Chondrocyte (in vitro differentiated cells): ENCODE measurements at regions not wholly inside any gene's neighbourhood (a gene's known extent, or its start where the extent isn't known, plus 50 kb on each side); places are given as distances from the start of the nearest gene placed in this dataset.

Experiments used
- DNase-seq: peaks from one replicate; pipeline ENCODE4 v3.0.0; 2021; ENCODE audit warnings: mixed read lengths, low spot score
- H3K27ac Mint-ChIP-seq: one replicate; pipeline ENCODE4 v1.8.0; 2021; ENCODE audit warnings: mild to moderate bottlenecking, moderate library complexity, mixed read lengths; ENCODE audit not compliant: unreplicated experiment
- H3K27me3 Mint-ChIP-seq: 2 replicates; pipeline ENCODE4 v1.8.0; 2021; ENCODE audit warnings: low read depth, mixed read lengths
- H3K36me3 Mint-ChIP-seq: 2 replicates; pipeline ENCODE4 v1.8.0; 2021; ENCODE audit warnings: low read depth, mixed read lengths
- H3K4me1 Mint-ChIP-seq: 2 replicates; pipeline ENCODE4 v1.8.0; 2021; ENCODE audit warnings: low read depth, mild to moderate bottlenecking, mixed read lengths
- H3K4me3 Mint-ChIP-seq: one replicate; pipeline ENCODE4 v1.8.0; 2021; ENCODE audit warnings: mild to moderate bottlenecking, moderate library complexity, mixed read lengths; ENCODE audit not compliant: unreplicated experiment
- H3K9me3 Mint-ChIP-seq: 2 replicates; pipeline ENCODE4 v1.8.0; 2021; ENCODE audit warnings: low read depth, mixed read lengths
- CTCF ChIP-seq: fragments of 200-600 bp; sonication (generic); IDR thresholded peaks from 2 replicates; pipeline ENCODE4 v1.5.0; 2021; ENCODE audit warnings: antibody characterized with exemption, mild to moderate bottlenecking, moderate library complexity

- Mint-ChIP-seq H3K4me1 (peaks cover 10% of the 10 kb centered on the region), H3K9me3 (no peaks in the 10 kb centered on the region), H3K4me3 (no peak overlapping the region), H3K27ac (no peak overlapping the region), H3K27me3 (no peaks in the 10 kb centered on the region), H3K36me3 (no peaks in the 10 kb centered on the region)
- no peak for TF ChIP-seq CTCF
- no peak for DNase-seq
Observed at GRCh38 chr5:124592891-124593290, 153.5 kb downstream of the ZNF608 start.

- no peaks in the 10 kb centered on the region for H3K36me3 Mint-ChIP-seq
- peaks cover under 1% of the 10 kb centered on the region for H3K4me1 Mint-ChIP-seq
- TF ChIP-seq CTCF: no peak
Observed at GRCh38 chr5:124591583-124591982, 154.9 kb downstream of the ZNF608 start.

GRCh38 chr5:124590686-124591085 lies 155.8 kb downstream of the ZNF608 start:
- Mint-ChIP-seq H3K27ac (no peak overlapping the region), H3K27me3 (no peaks in the 10 kb centered on the region), H3K9me3 (no peaks in the 10 kb centered on the region), H3K4me1 (no peaks in the 10 kb centered on the region), H3K4me3 (no peak overlapping the region), H3K36me3 (no peaks in the 10 kb centered on the region)
- TF ChIP-seq CTCF: no peak
- no peak for DNase-seq

More at GRCh38 chr5:124591583-124591982, 154.9 kb downstream of the ZNF608 start:
- no peak for DNase-seq
- Mint-ChIP-seq H3K27ac (no peak overlapping the region), H3K9me3 (no peaks in the 10 kb centered on the region), H3K4me3 (no peak overlapping the region), H3K27me3 (no peaks in the 10 kb centered on the region)

GRCh38 chr5:124587280-124587679 lies 159.2 kb downstream of the ZNF608 start:
- no peaks in the 10 kb centered on the region for H3K36me3 Mint-ChIP-seq
- H3K27me3 Mint-ChIP-seq: no peaks in the 10 kb centered on the region
- no peaks in the 10 kb centered on the region for H3K9me3 Mint-ChIP-seq
- TF ChIP-seq CTCF: no peak
- H3K4me1 Mint-ChIP-seq: peaks cover 19% of the 10 kb centered on the region
- DNase-seq: no peak
- H3K4me3 Mint-ChIP-seq: no peak overlapping the region
- no peak overlapping the region for H3K27ac Mint-ChIP-seq

GRCh38 chr5:124584991-124585715 lies 161.3 kb downstream of the ZNF608 start:
- H3K4me3 Mint-ChIP-seq: no peak overlapping the region

More at GRCh38 chr5:124584991-124585715, 161.3 kb downstream of the ZNF608 start:
- Mint-ChIP-seq H3K27me3 (no peaks in the 10 kb centered on the region), H3K27ac (no peak overlapping the region), H3K4me1 (peaks cover 32% of the 10 kb centered on the region), H3K9me3 (no peaks in the 10 kb centered on the region), H3K36me3 (no peaks in the 10 kb centered on the region)
- DNase-seq: no peak
- no peak for TF ChIP-seq CTCF
